Natural killer cell treated with Interleukin-12 subunit alpha and Interleukin-12 subunit beta and Interleukin-15 and Interleukin-18, amount 100 ng/mL, for 72 hours (primary cell): ENCODE measurements at regions not wholly inside any gene's neighbourhood (a gene's known extent, or its start where the extent isn't known, plus 50 kb on each side); places are given as distances from the start of the nearest gene placed in this dataset.

Experiments used
- ATAC-seq, 2 donors: fragments of 150-1000 bp; cut with Tn5 transposase in 1 of 2; sonication (Bioruptor Pico), chemical (Tn5 transposase) in 1 of 2; 2 replicates each; pipeline ENCODE4 v1.10.0; 2021
- DNase-seq: peaks from one replicate; pipeline ENCODE4 v3.0.0; 2022; ENCODE audit warnings: low spot score
- H3K27ac Mint-ChIP-seq, 2 donors: 1 replicate in 1 of 2; 2 replicates in 1 of 2; pipeline ENCODE4 v1.8.0; 2022; ENCODE audit warnings: mixed read lengths in 2 of 2, mild to moderate bottlenecking in 1 of 2, moderate library complexity in 1 of 2
- H3K27me3 Mint-ChIP-seq, 2 donors: 1 replicate in 1 of 2; 2 replicates in 1 of 2; pipeline ENCODE4 v1.8.0; 2022; ENCODE audit warnings: mixed read lengths in 2 of 2
- H3K36me3 Mint-ChIP-seq: one replicate; pipeline ENCODE4 v1.8.0; 2022; ENCODE audit warnings: mixed read lengths
- H3K4me1 Mint-ChIP-seq, 2 donors: 1 replicate in 1 of 2; 2 replicates in 1 of 2; pipeline ENCODE4 v1.8.0; 2022; ENCODE audit warnings: low read depth in 2 of 2, mixed read lengths in 2 of 2, mild to moderate bottlenecking in 1 of 2
- H3K4me3 Mint-ChIP-seq: one replicate; pipeline ENCODE4 v1.8.0; 2022; ENCODE audit warnings: mixed read lengths
- H3K9me3 Mint-ChIP-seq: 2 replicates; pipeline ENCODE4 v1.8.0; 2022; ENCODE audit warnings: mixed read lengths

DNA sequence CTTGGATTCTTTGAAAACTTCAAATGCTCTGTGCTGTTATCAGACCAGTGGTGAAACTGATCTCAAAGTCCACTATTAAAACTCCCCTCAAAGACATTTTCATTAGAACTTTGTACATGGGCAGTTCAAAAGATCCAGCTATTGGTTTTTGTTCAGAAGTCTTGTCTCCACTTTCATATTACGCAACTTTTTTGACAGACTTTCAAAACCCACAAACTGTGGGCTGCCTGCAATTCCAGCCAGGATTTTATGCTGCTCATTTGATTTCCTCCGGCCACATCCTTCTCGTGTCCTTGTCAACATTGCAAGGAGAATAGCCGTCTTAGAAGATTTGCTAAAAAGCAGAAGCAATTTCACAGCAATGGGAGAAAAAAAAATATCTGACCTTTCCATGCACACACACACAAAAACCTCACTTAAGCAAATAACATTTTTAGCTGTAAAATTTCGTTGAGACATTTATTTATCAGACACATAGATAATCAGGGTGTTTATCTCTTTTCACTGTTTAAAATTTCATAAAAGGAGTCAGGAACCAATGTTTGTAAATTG lies 1990.5 kb downstream of the MAT2B start:
- DNase-seq (no peak), ATAC-seq (no peak)
- H3K4me3 Mint-ChIP-seq = no peak overlapping the region
- peaks cover 5% of the 10 kb centered on the region for H3K9me3 Mint-ChIP-seq
- no peaks in the 10 kb centered on the region for H3K4me1 Mint-ChIP-seq
- H3K27me3 Mint-ChIP-seq = no peaks in the 10 kb centered on the region
- no peak overlapping the region for H3K27ac Mint-ChIP-seq
- no peaks in the 10 kb centered on the region for H3K36me3 Mint-ChIP-seq

DNA sequence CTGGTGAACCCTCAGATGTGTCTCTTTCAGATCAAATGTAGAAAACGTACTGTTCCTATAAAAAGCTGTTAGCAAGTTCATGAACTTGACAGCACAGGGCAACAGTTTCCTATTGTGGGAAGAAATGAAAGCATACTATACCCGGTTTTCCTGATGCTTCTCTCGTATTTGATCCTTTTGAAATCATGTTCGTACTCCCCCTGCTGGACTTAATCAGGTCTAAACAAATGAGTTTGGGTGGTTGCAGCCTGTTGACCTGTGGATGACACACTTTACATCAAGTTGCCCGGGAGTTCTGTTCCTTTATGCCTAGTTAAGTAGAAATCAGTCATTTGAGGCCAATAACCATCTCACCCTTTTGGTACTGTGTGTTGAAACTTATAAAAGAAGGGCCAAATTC lies 1992.3 kb downstream of the MAT2B start:
- Mint-ChIP-seq H3K4me3 (no peak overlapping the region), H3K27me3 (no peaks in the 10 kb centered on the region), H3K9me3 (peaks cover 5% of the 10 kb centered on the region), H3K27ac (no peak overlapping the region), H3K4me1 (no peaks in the 10 kb centered on the region), H3K36me3 (no peaks in the 10 kb centered on the region)
- DNase-seq = no peak
- ATAC-seq = no peak

GRCh38 chr5:165502893-165503691 lies 1997.7 kb downstream of the MAT2B start:
- no peak for DNase-seq
- Mint-ChIP-seq H3K4me1 (no peaks in the 10 kb centered on the region), H3K27ac (no peak overlapping the region), H3K9me3 (peaks cover 14% of the 10 kb centered on the region), H3K4me3 (no peak overlapping the region), H3K27me3 (no peaks in the 10 kb centered on the region), H3K36me3 (no peaks in the 10 kb centered on the region)
- no peak for ATAC-seq

DNA sequence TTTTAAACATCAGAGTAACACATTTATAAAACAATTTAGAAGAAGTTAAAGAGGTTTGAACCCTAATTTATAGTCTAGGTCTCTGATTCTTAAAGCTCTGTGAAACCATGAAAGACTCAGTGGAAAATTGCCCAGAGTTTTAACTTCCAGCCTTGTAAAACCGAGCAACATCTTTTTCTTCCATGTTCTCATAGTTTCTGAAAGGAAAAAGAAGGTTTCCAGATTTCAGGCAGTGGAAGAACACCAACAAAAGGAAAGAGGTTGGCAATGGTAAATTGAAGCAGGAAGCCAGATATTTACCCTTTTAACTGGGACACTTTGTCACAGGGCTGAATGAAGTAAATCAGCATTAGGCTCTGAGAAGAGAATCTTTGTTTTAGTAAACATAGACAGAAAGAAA lies 1999.3 kb downstream of the MAT2B start:
- no peaks in the 10 kb centered on the region for H3K27me3 Mint-ChIP-seq
- H3K36me3 Mint-ChIP-seq = no peaks in the 10 kb centered on the region
- ATAC-seq (no peak), DNase-seq (no peak)
- H3K9me3 Mint-ChIP-seq = peaks cover 19% of the 10 kb centered on the region
- H3K4me1 Mint-ChIP-seq = no peaks in the 10 kb centered on the region
- no peak overlapping the region for H3K4me3 Mint-ChIP-seq
- H3K27ac Mint-ChIP-seq = no peak overlapping the region

DNA sequence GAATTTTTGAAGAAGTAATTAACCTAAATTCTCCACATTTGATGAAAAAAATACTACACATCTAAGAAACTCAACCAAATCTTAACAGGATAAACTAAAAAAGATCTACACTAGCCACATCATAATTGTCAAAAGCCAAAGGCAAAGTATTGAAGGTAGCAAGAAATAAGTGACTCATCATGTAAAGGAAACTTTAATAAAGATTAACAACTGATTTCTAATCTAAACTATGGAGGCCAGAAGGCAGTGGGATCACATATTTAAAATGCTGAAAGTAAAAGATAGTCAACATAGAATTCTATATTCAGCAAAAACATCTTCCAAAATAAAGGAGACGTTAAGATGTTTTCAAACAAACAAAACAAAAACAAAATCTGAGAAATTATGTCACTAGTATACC lies 2002.9 kb downstream of the MAT2B start:
- H3K27ac Mint-ChIP-seq = no peak overlapping the region
- ATAC-seq (no peak), DNase-seq (no peak)
- no peaks in the 10 kb centered on the region for H3K36me3 Mint-ChIP-seq
- H3K4me1 Mint-ChIP-seq = no peaks in the 10 kb centered on the region
- H3K9me3 Mint-ChIP-seq = peaks cover 17% of the 10 kb centered on the region
- H3K27me3 Mint-ChIP-seq = no peaks in the 10 kb centered on the region
- H3K4me3 Mint-ChIP-seq = no peak overlapping the region

DNA sequence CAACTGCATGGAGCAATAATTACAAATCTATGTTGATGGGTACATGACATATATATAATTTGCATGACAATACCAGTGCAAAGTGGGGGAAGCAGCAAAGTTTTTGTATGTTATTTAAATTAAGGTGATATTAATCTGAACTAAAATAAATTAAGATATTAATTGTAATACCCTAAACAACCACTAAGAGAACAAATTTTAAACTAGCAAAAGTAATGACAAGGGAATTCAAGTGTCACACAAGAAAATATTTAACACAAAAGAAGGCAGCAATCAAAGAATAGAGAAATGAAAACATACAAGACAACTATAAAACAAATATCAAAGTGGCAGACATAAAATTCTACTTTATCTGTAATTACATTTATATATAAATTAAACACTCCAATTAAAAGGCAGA lies 2003.4 kb downstream of the MAT2B start:
- Mint-ChIP-seq H3K36me3 (no peaks in the 10 kb centered on the region), H3K9me3 (peaks cover 14% of the 10 kb centered on the region), H3K4me3 (no peak overlapping the region), H3K27ac (no peak overlapping the region), H3K4me1 (no peaks in the 10 kb centered on the region), H3K27me3 (no peaks in the 10 kb centered on the region)
- DNase-seq = no peak
- ATAC-seq = no peak

DNA sequence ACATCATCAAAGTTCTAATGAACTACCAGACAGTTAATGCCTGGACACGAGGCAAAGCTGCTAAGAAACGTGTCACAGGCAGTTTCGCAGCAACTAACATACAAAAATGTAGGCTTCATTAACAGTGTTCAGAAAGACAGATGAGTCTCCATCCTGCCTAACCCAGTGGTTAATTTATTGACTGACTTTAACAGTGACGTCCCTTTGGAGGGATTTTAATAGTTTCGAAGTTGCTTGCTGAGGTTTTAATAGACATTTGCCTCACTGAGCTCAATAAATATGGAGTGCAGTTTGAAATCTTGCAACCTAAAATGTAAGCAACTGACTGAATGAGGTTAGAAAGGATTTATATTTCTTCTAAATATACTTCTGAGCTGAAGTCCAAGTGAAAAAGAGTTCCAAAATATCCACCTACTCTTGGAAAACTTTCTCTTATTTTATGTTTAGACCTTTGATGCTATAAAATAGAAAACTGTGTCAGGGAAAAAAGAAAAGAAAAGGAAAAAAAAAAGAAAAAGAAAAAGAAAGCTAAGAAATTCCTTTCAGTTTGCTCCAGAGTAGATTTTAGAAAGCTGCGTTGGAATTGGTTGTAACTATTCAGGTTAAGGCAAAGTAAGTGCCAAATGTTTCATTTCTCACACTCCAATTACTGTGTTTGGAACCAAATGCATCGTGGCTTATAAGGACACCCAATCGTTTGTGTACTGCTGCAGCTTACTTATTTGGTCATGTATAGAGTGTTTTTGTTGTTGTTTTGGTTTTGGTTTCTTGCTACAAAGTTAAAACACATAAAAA lies 2016.6 kb downstream of the MAT2B start:
- ATAC-seq = no peak
- DNase-seq = no peak
- H3K27me3 Mint-ChIP-seq = no peaks in the 10 kb centered on the region
- H3K4me3 Mint-ChIP-seq = no peak overlapping the region
- H3K36me3 Mint-ChIP-seq = no peaks in the 10 kb centered on the region
- no peak overlapping the region for H3K27ac Mint-ChIP-seq
- H3K4me1 Mint-ChIP-seq = no peaks in the 10 kb centered on the region
- H3K9me3 Mint-ChIP-seq = peaks cover 9% of the 10 kb centered on the region

DNA sequence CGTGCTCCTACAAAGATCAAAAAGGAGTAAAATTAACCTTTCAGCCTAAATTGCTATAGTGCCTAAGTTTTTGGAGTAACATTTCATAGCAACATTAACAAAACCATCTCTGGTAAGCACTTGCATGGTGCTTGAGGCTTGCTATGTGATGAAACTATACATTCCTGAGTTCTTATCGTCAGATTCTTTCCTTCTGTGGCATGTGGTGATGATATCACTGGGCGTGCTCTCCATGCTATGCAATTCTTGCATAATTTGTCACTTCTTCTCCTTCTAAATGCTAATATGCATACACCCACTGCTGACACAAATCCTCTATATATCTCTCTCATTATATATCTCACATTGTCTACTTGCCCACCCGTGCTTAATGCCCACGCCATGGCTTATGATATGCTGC lies 2019.9 kb downstream of the MAT2B start:
- Mint-ChIP-seq H3K4me1 (no peaks in the 10 kb centered on the region), H3K36me3 (peaks cover 6% of the 10 kb centered on the region), H3K27ac (no peak overlapping the region), H3K27me3 (no peaks in the 10 kb centered on the region), H3K9me3 (peaks cover 24% of the 10 kb centered on the region), H3K4me3 (no peak overlapping the region)
- ATAC-seq (no peak), DNase-seq (no peak)

GRCh38 chr5:165526357-165526756 lies 2020.9 kb downstream of the MAT2B start:
- no peaks in the 10 kb centered on the region for H3K27me3 Mint-ChIP-seq
- no peak overlapping the region for H3K4me3 Mint-ChIP-seq
- no peak for ATAC-seq

GRCh38 chr5:165527577-165527976 lies 2022.2 kb downstream of the MAT2B start:
- Mint-ChIP-seq H3K4me3 (no peak overlapping the region), H3K36me3 (peaks cover 6% of the 10 kb centered on the region), H3K9me3 (peaks cover 29% of the 10 kb centered on the region), H3K27ac (no peak overlapping the region), H3K4me1 (no peaks in the 10 kb centered on the region), H3K27me3 (no peaks in the 10 kb centered on the region)
- DNase-seq = no peak
- no peak for ATAC-seq

More at GRCh38 chr5:165526357-165526756, 2020.9 kb downstream of the MAT2B start:
- Mint-ChIP-seq H3K9me3 (peaks cover 24% of the 10 kb centered on the region), H3K4me1 (no peaks in the 10 kb centered on the region), H3K36me3 (peaks cover 6% of the 10 kb centered on the region), H3K27ac (no peak overlapping the region)
- DNase-seq = no peak

- no peak overlapping the region for H3K4me3 Mint-ChIP-seq
- no peaks in the 10 kb centered on the region for H3K27me3 Mint-ChIP-seq
- no peaks in the 10 kb centered on the region for H3K4me1 Mint-ChIP-seq
- ATAC-seq (no peak), DNase-seq (no peak)
- no peak overlapping the region for H3K27ac Mint-ChIP-seq
- H3K36me3 Mint-ChIP-seq = peaks cover 5% of the 10 kb centered on the region
- peaks cover 4% of the 10 kb centered on the region for H3K9me3 Mint-ChIP-seq
Observed at GRCh38 chr5:165538065-165538464, 2032.6 kb downstream of the MAT2B start.

GRCh38 chr5:165559645-165560044 lies 2054.2 kb downstream of the MAT2B start:
- Mint-ChIP-seq H3K4me3 (no peak overlapping the region), H3K9me3 (no peaks in the 10 kb centered on the region), H3K4me1 (no peaks in the 10 kb centered on the region), H3K27ac (no peak overlapping the region), H3K36me3 (no peaks in the 10 kb centered on the region), H3K27me3 (no peaks in the 10 kb centered on the region)
- no peak for DNase-seq
- ATAC-seq = no peak

DNA sequence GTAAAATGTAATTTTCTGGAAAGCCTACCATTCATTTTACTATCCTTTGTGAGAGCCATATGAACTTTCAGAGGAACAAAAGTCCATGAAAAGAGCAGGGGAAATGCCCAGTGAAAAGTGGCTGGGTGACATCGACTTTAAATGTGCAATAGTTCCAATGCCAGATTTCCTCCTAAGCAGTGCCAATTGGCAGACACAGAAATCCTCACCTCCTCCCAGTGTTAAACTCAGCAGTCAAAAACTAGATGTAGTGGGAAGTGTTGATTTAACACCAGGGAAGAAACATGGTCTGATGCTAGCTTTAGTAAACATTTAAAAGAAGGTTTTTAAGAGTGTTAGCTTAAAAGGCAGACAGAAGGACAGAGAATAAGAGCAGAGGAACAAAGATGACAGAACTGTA lies 2055.2 kb downstream of the MAT2B start:
- no peak for ATAC-seq
- no peak for DNase-seq
- H3K4me3 Mint-ChIP-seq = no peak overlapping the region
- no peaks in the 10 kb centered on the region for H3K9me3 Mint-ChIP-seq
- no peaks in the 10 kb centered on the region for H3K4me1 Mint-ChIP-seq
- H3K36me3 Mint-ChIP-seq = no peaks in the 10 kb centered on the region
- no peak overlapping the region for H3K27ac Mint-ChIP-seq
- H3K27me3 Mint-ChIP-seq = no peaks in the 10 kb centered on the region

- H3K36me3 Mint-ChIP-seq = peaks cover 6% of the 10 kb centered on the region
- no peaks in the 10 kb centered on the region for H3K27me3 Mint-ChIP-seq
- peaks cover 4% of the 10 kb centered on the region for H3K9me3 Mint-ChIP-seq
- no peak overlapping the region for H3K27ac Mint-ChIP-seq
- H3K4me3 Mint-ChIP-seq = no peak overlapping the region
- H3K4me1 Mint-ChIP-seq = no peaks in the 10 kb centered on the region
- ATAC-seq (no peak), DNase-seq (no peak)
Observed at GRCh38 chr5:165565911-165566310, 2060.5 kb downstream of the MAT2B start.
